ENCODE measurements at regions not wholly inside any gene's neighbourhood (a gene's known extent, or its start where the extent isn't known, plus 50 kb on each side); places are given as distances from the start of the nearest gene placed in this dataset.
A peak's percentile ranks its signal among the peaks of the same experiment; 100 is the strongest.

- Mint-ChIP-seq H3K36me3 (ENCODE audit: insufficient read depth) (no peaks in the 10 kb centered on the region), H3K9me3 (ENCODE audit: low read depth) (no peaks in the 10 kb centered on the region), H3K4me1 (ENCODE audit: low read depth) (peaks cover 14% of the 10 kb centered on the region), H3K27ac (peak overlapping the region; percentile 80), H3K27me3 (no peaks in the 10 kb centered on the region), H3K4me3 (ENCODE audit: low read depth) (no peak overlapping the region)
- no peak for DNase-seq (ENCODE audit: low spot score, unreplicated experiment)
- no peak for TF ChIP-seq CTCF (IDR thresholded peaks at IDR 0.05; ENCODE audit: unreplicated experiment)
Observed at GRCh38 chr20:47857187-47857568, 71.9 kb upstream of the SULF2 start.

- no peak overlapping the region for H3K4me3 Mint-ChIP-seq (ENCODE audit: low read depth)
- no peaks in the 10 kb centered on the region for H3K36me3 Mint-ChIP-seq (ENCODE audit: insufficient read depth)
- peaks cover 3% of the 10 kb centered on the region for H3K27me3 Mint-ChIP-seq
- H3K27ac Mint-ChIP-seq, result no peak overlapping the region
- H3K4me1 Mint-ChIP-seq (ENCODE audit: low read depth), result peaks cover 14% of the 10 kb centered on the region
- H3K9me3 Mint-ChIP-seq (ENCODE audit: low read depth), result no peaks in the 10 kb centered on the region
- no peak for TF ChIP-seq CTCF (IDR thresholded peaks at IDR 0.05; ENCODE audit: unreplicated experiment)
- DNase-seq (ENCODE audit: low spot score, unreplicated experiment), result no peak
Observed at GRCh38 chr20:47855799-47856198, 70.5 kb upstream of the SULF2 start.

- no peak for DNase-seq (ENCODE audit: low spot score, unreplicated experiment)
- no peak overlapping the region for H3K27ac Mint-ChIP-seq
- H3K4me1 Mint-ChIP-seq (ENCODE audit: low read depth), result peaks cover 14% of the 10 kb centered on the region
- peaks cover 3% of the 10 kb centered on the region for H3K27me3 Mint-ChIP-seq
- H3K9me3 Mint-ChIP-seq (ENCODE audit: low read depth), result no peaks in the 10 kb centered on the region
- no peak overlapping the region for H3K4me3 Mint-ChIP-seq (ENCODE audit: low read depth)
- TF ChIP-seq CTCF (IDR thresholded peaks at IDR 0.05; ENCODE audit: unreplicated experiment), result peak; percentile 54
- no peaks in the 10 kb centered on the region for H3K36me3 Mint-ChIP-seq (ENCODE audit: insufficient read depth)
Observed at GRCh38 chr20:47854687-47855212, 69.5 kb upstream of the SULF2 start.

- Mint-ChIP-seq H3K9me3 (ENCODE audit: low read depth) (no peaks in the 10 kb centered on the region), H3K36me3 (ENCODE audit: insufficient read depth) (no peaks in the 10 kb centered on the region), H3K4me1 (ENCODE audit: low read depth) (no peaks in the 10 kb centered on the region), H3K27ac (peak overlapping the region; percentile 70), H3K27me3 (peaks cover 8% of the 10 kb centered on the region), H3K4me3 (ENCODE audit: low read depth) (no peak overlapping the region)
- no peak for DNase-seq (ENCODE audit: low spot score, unreplicated experiment)
- no peak for TF ChIP-seq CTCF (IDR thresholded peaks at IDR 0.05; ENCODE audit: unreplicated experiment)
Observed at GRCh38 chr20:47851774-47852173, 66.5 kb upstream of the SULF2 start.

- TF ChIP-seq CTCF (IDR thresholded peaks at IDR 0.05; ENCODE audit: unreplicated experiment), result no peak
- Mint-ChIP-seq H3K4me1 (ENCODE audit: low read depth) (no peaks in the 10 kb centered on the region), H3K9me3 (ENCODE audit: low read depth) (no peaks in the 10 kb centered on the region), H3K4me3 (ENCODE audit: low read depth) (no peak overlapping the region), H3K27me3 (peaks cover 13% of the 10 kb centered on the region), H3K36me3 (ENCODE audit: insufficient read depth) (no peaks in the 10 kb centered on the region), H3K27ac (no peak overlapping the region)
- no peak for DNase-seq (ENCODE audit: low spot score, unreplicated experiment)
Observed at GRCh38 chr20:47850146-47850545, 64.9 kb upstream of the SULF2 start.

Measured in progenitor cell of endocrine pancreas (in vitro differentiated cells).